ENCODE measurements at regions not wholly inside any gene's neighbourhood (a gene's known extent, or its start where the extent isn't known, plus 50 kb on each side); places are given as distances from the start of the nearest gene placed in this dataset.
A peak's percentile ranks its signal among the peaks of the same experiment; 100 is the strongest.
"Not testable (repeated sequence)": the region's sequence is repeated elsewhere in the genome, so short reads cannot be mapped to it uniquely, and the experiment has no call there.

DNA sequence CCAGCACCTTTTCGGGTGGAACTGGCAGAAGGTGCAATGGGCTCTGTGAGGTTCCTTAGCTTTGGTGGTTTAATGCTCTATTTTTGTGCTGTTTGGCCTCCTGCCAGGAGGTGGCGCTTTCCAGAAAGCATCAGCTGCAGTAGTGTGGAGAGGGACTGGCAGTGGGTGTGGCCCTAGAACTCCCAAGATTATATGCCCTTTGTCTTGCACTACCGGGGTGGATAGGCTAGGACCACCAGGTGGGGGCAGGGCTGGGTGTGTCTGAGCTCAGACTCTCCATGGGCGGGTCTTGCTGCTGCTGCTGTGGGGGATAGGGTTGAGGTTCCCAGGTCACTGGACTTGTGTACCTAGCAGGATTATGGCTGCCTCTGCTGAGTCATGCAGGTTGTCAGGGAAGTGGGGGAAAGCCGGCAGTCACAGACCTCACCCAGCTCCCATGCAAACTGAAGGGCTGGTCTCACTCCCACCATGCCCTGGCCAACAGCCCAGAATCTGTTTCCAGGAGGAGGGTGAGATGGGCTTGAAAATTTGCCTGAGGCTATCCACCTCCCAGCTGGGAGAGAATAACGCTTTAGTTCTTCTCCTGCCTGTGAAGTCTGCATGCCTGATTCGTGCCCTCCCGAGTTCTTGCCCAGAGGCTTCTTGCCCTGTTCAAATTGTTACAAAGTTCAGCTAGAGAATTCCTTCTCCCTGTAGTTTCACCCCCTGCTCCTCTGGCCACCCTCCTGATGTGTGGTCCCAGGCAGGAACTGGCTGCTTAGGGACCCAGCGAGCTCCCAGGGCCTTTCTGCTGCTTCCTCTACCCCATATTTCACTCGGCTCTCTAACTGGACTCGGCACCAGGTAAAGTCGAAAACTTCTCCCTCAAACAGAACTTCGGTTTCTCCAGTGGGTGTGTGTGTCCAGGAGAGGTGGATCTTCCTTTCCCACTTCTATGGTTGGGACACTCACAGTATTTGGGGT is 76.5 kb upstream of the BTG3 start:
- in situ Hi-C loops (cut with HindIII; ENCODE audit: low sequenced_read_pairs), result no loop called here
- DNase-seq (ENCODE audit: low spot score), result no peak

DNA sequence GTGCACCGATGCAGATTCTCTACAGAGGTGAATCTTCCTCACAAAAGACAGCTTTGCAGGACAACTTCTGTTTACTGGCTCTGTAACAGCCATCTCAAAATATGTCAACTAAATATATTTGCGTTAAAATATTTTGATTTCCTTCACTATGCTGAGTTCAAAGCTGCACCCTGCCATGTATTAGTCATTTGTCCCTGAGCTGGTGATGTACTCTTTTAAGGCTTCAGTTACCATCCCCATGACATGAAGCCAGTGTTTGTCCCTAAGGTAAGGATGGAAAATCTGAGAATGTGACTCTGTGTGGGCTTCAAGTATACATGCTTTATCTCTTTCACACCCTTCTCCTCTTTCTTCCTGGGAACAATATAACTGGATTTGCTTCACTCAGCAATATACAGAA is 70.2 kb upstream of the BTG3 start:
- in situ Hi-C loops (cut with HindIII; ENCODE audit: low sequenced_read_pairs), result no loop called here
- no peak for DNase-seq (ENCODE audit: low spot score)

DNA sequence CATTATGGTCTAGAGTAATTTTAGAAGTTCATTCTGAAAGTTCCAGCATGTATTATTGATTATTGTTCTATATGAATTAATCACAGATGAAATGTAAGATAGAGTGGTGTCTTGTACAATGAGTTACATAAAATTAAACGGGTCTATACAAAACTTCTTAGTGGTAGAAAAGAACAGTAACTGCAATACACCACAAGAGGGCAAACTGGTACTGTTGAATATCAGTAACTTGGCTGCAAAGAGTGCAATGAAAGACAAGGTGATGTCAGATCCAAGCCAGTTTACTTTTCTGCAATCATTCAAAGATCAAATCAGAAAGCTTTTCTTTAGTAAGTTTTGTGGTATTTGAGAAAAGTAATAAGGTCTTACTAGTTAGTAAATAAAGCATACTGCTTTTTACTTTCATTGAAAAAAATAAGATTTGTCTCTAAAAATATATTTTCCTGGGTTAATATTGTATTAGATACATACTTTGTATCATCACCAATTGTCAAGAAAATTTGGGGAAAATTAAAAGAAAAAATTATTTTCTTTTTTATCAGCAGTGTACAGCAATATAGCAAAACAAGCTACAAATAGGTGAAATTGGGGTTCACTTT is 66.4 kb upstream of the BTG3 start:
- DNase-seq (ENCODE audit: low spot score), result peak; percentile 54
- in situ Hi-C loops (cut with HindIII; ENCODE audit: low sequenced_read_pairs), result no loop called here

DNA sequence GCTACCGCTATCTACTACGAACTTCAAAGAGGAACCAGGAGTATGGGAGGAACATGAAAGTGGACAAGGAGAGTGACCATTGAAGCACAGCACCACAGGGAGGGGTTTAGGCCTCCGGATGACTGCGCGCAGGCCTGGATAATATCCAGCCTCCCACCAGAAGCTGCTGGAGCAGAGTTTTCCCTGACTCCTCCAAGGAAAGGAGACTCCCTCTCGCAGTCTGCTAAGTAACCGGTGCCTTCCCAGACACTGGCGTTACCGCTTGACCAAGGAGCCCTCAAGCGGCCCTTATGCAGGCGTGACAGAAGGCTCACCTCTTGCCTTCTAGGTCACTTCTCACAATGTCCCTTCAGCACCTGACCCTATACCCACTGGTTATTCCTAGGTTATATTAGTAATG is 64.2 kb upstream of the BTG3 start:
- in situ Hi-C loops (cut with HindIII; ENCODE audit: low sequenced_read_pairs); DNase-seq (ENCODE audit: low spot score): not testable (repeated sequence)

DNA sequence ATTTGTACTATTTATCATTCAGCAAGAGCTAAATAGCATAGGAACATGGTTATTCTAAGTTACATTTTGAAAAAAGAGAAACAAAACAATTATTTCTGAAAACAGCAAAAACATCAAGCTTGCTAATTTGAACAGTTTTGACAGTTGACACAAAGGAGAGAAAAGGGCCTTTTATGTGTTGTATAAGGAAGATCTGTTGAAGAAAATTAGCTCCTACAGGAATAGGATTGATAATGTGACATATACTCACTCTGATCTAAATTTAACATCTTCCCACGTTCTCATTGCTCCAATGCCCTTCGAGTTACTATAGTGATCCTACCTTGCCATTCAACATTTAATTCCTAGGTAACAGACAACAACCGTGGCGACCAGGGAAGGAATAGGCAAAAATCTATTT is 61.4 kb upstream of the BTG3 start:
- in situ Hi-C loops (cut with HindIII; ENCODE audit: low sequenced_read_pairs), result no loop called here
- DNase-seq (ENCODE audit: low spot score), result no peak

DNA sequence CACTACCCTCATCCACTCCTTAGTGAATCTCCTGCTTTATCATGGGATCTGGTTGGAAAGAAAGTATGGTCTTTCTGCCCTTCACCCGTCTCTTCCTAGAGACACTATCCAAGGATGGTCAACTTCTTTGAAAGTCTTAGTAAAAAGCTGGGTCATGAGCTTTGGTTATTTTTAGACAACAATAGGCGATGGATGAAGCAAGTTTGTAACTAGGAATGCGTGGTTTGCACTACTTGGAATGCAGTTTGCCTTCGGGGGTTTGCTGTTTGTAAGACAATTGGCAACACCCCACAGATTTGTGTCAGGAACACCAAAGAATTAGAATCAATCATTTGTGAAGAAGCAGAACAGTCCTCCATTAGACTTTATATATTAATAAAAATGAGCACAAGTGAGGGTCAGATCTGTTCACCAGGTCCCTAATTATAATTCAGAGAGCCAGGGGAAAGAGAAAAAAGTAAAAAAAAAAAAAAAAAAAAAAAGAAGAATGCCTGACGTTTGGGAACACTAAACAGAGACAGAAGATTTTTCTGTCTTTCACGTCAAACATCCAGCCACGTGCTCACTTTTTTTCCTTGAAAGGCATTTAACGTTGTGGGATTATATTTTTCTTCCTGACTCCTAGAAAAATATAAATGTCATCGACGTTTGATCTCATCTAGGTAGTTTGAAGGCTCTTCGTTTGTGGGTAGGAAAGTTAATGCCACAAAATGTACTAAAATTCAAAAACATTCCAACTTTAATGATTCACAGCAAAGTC is 60.7 kb upstream of the BTG3 start:
- DNase-seq (ENCODE audit: low spot score), result no peak
- in situ Hi-C loops (cut with HindIII; ENCODE audit: low sequenced_read_pairs), result no loop called here

DNA sequence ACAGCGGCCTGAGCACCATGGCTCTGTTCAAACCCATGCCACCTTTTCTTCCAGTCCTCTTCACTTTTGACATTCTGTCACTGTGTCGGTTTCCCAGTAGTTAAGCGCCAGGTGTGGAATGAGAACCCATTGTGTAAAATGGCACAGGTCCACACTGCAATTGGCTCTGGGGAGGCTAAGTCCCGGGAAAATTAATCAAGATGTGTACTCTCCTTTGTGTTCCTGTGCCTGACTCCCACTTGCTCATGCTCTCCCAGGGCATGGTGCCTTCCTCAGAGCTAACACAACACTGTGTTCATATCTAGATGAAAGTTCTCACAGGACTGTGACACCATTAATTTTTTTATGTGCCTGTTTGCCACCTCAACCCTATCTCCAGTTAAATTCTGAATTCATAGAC is 59.0 kb upstream of the BTG3 start:
- in situ Hi-C loops (cut with HindIII; ENCODE audit: low sequenced_read_pairs), result no loop called here
- no peak for DNase-seq (ENCODE audit: low spot score)

DNA sequence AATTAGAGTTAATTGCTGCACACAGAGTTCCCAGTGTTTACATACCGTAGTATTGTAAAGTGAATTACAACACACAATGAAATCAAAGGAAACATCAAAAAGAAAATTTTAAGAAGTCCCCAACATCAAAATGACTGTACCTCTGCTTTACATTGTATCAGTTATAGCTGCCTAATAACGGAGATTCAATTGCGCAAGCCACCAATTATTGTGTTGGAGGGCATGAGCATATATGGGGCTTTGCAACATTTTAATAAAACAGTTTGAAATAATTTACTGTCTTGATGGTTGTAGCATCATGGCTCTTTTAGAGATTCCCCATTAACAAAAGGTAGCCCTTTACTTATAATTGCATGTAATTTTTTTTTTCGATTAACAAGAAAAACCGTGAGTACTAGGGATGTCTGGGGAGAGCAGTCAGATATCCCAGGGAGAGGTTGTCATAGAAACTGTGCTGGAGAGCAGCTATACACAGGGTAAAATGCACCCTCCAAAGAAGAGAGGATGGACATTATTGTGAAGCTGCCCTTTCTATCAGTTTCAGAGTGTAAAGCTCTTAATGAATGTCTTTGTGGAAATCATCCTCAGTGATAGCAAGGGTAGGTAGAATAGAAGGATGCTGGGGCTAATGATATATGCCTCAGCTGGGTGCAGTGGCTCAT is 55.9 kb upstream of the BTG3 start:
- in situ Hi-C loops (cut with HindIII; ENCODE audit: low sequenced_read_pairs), result no loop called here
- no peak for DNase-seq (ENCODE audit: low spot score)

DNA sequence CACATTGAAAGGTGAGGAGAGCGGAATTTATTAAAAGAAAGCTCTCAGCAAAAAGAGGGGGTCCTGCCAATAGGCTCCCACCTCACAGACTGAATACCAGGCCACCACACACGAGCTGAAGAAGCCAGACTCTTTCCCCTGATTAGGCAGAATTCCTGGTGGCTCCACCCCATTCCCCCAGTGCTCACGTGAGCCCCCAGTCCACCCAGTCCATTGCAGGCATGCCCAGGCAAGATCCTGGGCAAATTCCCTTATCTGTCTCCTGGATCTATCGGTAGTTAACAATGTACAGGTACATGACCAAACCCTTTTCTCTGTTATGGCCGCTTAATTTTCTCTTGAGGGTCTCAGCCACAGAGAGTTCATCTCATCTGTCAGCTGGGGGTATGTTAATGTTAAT is 54.6 kb upstream of the BTG3 start:
- DNase-seq (ENCODE audit: low spot score), result no peak
- in situ Hi-C loops (cut with HindIII; ENCODE audit: low sequenced_read_pairs), result no loop called here

Measured in G401 (cell line).